A549 (cell line): ENCODE measurements at regions not wholly inside any gene's neighbourhood (a gene's known extent, or its start where the extent isn't known, plus 50 kb on each side); places are given as distances from the start of the nearest gene placed in this dataset.
"Not testable (repeated sequence)": the region's sequence is repeated elsewhere in the genome, so short reads cannot be mapped to it uniquely, and the experiment has no call there.

Source experiments
- ESRRA ChIP-seq: fragments of 150-350 bp; IDR thresholded peaks from 2 replicates; pipeline ENCODE4 v1.6.1; 2014; ENCODE audit warnings: mild to moderate bottlenecking, low read length, borderline replicate concordance
- KDM5A ChIP-seq: fragments of 200-600 bp; sonication (generic); IDR thresholded peaks from 2 replicates; pipeline ENCODE4 v1.6.1; 2016; ENCODE audit warnings: antibody characterized with exemption, mild to moderate bottlenecking
- MAZ ChIP-seq: fragments of 150-350 bp; IDR thresholded peaks from 2 replicates; pipeline ENCODE4 v1.6.1; 2014; ENCODE audit warnings: antibody characterized with exemption, low read depth, low read length, borderline replicate concordance
- MYC ChIP-seq: IDR thresholded peaks from 2 replicates; pipeline ENCODE4 v1.6.1; 2012; ENCODE audit warnings: mild to moderate bottlenecking, inconsistent platforms, low read length, improper control_type of control experiment, borderline replicate concordance
- POLR2AphosphoS2 ChIP-seq: conservative IDR thresholded peaks from 2 replicates; pipeline ENCODE4 v1.6.1; 2012; ENCODE audit warnings: low read length, improper control_type of control experiment, inconsistent platforms
- SMC3 ChIP-seq: fragments of >200 bp; sonication (Bioruptor Twin); formaldehyde crosslinking; IDR thresholded peaks from 3 replicates; pipeline ENCODE4 v1.6.1; 2018; ENCODE audit warnings: inconsistent platforms
- TF ChIP-seq, protein P1 (sequence below): IDR thresholded peaks from 2 replicates; pipeline ENCODE4 v1.6.1; 2012
- TF ChIP-seq, protein P2 (sequence below): fragments of >200 bp; sonication (Bioruptor Twin); formaldehyde crosslinking; IDR thresholded peaks from 3 replicates; pipeline ENCODE4 v1.5.1; 2016

DNA sequence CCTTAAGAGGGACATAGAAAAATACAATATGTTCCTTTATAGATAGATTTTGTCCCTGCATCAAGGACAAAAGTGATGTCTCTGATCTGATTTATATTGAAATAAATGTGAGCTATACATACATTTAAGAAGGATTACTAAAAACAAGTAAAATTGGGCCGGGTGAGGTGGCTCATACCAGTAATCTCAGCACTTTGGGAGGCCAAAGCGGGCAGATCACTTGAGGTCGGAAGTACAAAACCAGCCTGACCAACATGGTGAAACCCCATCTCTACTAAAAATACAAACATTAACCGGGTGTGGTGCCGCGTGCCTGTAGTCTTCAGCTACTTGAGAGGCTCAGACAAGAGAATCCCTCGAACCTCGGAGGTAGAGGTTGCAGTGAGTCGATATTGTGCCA is 91.0 kb downstream of the OR52B4 start:
- TF ChIP-seq, protein P1, sequence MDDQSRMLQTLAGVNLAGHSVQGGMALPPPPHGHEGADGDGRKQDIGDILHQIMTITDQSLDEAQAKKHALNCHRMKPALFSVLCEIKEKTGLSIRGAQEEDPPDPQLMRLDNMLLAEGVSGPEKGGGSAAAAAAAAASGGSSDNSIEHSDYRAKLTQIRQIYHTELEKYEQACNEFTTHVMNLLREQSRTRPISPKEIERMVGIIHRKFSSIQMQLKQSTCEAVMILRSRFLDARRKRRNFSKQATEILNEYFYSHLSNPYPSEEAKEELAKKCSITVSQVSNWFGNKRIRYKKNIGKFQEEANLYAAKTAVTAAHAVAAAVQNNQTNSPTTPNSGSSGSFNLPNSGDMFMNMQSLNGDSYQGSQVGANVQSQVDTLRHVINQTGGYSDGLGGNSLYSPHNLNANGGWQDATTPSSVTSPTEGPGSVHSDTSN = not testable (repeated sequence)
- TF ChIP-seq, protein P2, sequence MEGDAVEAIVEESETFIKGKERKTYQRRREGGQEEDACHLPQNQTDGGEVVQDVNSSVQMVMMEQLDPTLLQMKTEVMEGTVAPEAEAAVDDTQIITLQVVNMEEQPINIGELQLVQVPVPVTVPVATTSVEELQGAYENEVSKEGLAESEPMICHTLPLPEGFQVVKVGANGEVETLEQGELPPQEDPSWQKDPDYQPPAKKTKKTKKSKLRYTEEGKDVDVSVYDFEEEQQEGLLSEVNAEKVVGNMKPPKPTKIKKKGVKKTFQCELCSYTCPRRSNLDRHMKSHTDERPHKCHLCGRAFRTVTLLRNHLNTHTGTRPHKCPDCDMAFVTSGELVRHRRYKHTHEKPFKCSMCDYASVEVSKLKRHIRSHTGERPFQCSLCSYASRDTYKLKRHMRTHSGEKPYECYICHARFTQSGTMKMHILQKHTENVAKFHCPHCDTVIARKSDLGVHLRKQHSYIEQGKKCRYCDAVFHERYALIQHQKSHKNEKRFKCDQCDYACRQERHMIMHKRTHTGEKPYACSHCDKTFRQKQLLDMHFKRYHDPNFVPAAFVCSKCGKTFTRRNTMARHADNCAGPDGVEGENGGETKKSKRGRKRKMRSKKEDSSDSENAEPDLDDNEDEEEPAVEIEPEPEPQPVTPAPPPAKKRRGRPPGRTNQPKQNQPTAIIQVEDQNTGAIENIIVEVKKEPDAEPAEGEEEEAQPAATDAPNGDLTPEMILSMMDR = not testable (repeated sequence)
- TF ChIP-seq KDM5A, MYC, MAZ, SMC3, ESRRA, POLR2AphosphoS2: not testable (repeated sequence)
